Adrenal gland (tissue), 9 donors: ENCODE measurements at regions not wholly inside any gene's neighbourhood (a gene's known extent, or its start where the extent isn't known, plus 50 kb on each side); places are given as distances from the start of the nearest gene placed in this dataset.

Experiments
- DNase-seq, 7 donors: peaks; one replicate each; pipeline ENCODE4 v3.0.0-alpha.2; 2019 to 2020
- H3K27ac ChIP-seq, 5 donors: fragments of 200-600 bp; sonication (generic) in 4 of 5; 1 replicate in 3 of 5; 2 replicates in 2 of 5; pipeline versions ENCODE4 v1.5.1 to v1.8.0; 2016 to 2020; ENCODE audit warnings: mild to moderate bottlenecking in 1 of 5
- H3K27me3 ChIP-seq: fragments of 200-600 bp; 2 replicates; pipeline ENCODE4 v1.8.0; 2021
- H3K36me3 ChIP-seq, 2 donors: fragments of 200-600 bp; replicated peaks in 1 of 2; 1 replicate in 1 of 2; 2 replicates in 1 of 2; pipeline versions ENCODE4 v1.5.1 to v1.8.0; 2018 to 2022
- H3K4me1 ChIP-seq, 2 donors: fragments of 200-600 bp; replicated peaks in 1 of 2; 1 replicate in 1 of 2; 2 replicates in 1 of 2; pipeline versions ENCODE4 v1.5.1 to v1.8.0; 2018 to 2021
- H3K4me3 ChIP-seq, 4 donors: fragments of 200-600 bp; sonication (generic) in 3 of 4; one replicate each; pipeline ENCODE4 v1.5.1; 2016 to 2018
- H3K9me3 ChIP-seq, 3 donors: fragments of 200-600 bp; sonication (generic) in 1 of 3; replicated peaks in 1 of 3; 1 replicate in 2 of 3; 2 replicates in 1 of 3; pipeline versions ENCODE4 v1.5.1 to v1.8.0; 2016 to 2021
- POLR2A ChIP-seq, 2 donors: fragments of 450-650 bp; IDR thresholded peaks; one replicate each; pipeline ENCODE4 v1.6.1; 2017; ENCODE audit warnings: antibody characterized with exemption in 2 of 2, mild to moderate bottlenecking in 2 of 2, moderate library complexity in 1 of 2
- WGBS, 4 donors: extraction: QIAGEN DNeasy Blood & Tissue Kit in 2 of 4; methylation state at CpG; one replicate each; pipeline versions ENCODE4 v1.1.5 to v1.1.7; 2013 to 2017; 5-methylcytosine and 5-hydroxymethylcytosine counted together
- intact Hi-C, 2 donors: fragments of 100-400 bp; cut with DNase I; formaldehyde crosslinking; loops; one replicate each; pipeline versions ENCODE4 v1.14.1 to v1.15.0; 2022 to 2023
- TF ChIP-seq, protein P1 (sequence below), 6 experiments: fragments of 450-650 bp in 4 of 6; fragments of 200-600 bp in 2 of 6; sonication (generic) in 1 of 6; IDR thresholded peaks; 1 replicate in 5 of 6; 2 replicates in 1 of 6; pipeline versions ENCODE4 v1.5.1 to v1.8.0; 2016 to 2021; ENCODE audit warnings: antibody characterized with exemption in 6 of 6, mild to moderate bottlenecking in 2 of 6, moderate library complexity in 1 of 6
- donor health status: healthy with polysubstance abuse.
- donor health status: Bipolar disorder and iron deficiency.
- donor health status: DM: yes; HTN: yes; CAD: no.
- donor health status: DM: no; HTN: no; CAD: no.
- donor health status: DM: no; HTN: no; CAD: no.

DNA sequence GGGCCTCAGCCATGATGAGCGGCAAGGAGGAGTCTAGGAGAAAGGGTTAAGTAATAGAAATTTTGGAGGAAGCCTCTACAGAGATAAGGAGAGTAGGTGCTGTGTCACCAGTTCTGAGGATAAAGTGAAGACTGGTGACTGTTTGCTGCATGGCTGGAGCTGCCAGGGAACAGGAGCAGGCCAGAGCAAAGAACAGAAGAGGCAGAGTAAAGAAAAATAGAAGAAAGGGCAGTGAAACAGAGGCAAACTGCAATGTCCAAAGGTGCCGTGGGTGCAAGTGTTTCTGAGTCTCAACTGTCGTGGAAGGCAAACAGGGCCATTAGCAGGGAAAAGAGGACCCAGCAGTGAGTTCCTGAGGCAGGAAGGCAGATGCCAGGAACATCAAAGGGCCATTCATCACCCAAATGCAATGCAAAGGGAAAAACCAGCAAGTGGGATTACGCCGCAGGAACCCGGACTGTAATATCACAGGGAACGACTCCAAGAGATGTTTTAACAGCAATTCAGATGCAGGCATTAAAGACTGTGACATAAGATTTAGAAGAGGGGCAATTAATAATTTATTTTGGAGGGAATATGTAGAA is 318.3 kb downstream of the FOXO1 start:
- no peaks in the 10 kb centered on the region for H3K9me3 ChIP-seq
- WGBS, 4 donors: 82 to 90% (median 84%) methylated on average over 7 of the region's 7 CpGs
- DNase-seq: no peak
- intact Hi-C loops: no loop called here
- H3K27ac ChIP-seq: no peak overlapping the region
- no peak overlapping the region for H3K4me3 ChIP-seq
- H3K4me1 ChIP-seq: peaks cover 12 to 18% of the 10 kb centered on the region in 2 donors
- TF ChIP-seq, protein P1, sequence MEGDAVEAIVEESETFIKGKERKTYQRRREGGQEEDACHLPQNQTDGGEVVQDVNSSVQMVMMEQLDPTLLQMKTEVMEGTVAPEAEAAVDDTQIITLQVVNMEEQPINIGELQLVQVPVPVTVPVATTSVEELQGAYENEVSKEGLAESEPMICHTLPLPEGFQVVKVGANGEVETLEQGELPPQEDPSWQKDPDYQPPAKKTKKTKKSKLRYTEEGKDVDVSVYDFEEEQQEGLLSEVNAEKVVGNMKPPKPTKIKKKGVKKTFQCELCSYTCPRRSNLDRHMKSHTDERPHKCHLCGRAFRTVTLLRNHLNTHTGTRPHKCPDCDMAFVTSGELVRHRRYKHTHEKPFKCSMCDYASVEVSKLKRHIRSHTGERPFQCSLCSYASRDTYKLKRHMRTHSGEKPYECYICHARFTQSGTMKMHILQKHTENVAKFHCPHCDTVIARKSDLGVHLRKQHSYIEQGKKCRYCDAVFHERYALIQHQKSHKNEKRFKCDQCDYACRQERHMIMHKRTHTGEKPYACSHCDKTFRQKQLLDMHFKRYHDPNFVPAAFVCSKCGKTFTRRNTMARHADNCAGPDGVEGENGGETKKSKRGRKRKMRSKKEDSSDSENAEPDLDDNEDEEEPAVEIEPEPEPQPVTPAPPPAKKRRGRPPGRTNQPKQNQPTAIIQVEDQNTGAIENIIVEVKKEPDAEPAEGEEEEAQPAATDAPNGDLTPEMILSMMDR (IDR thresholded peaks at IDR 0.05): no peak
- no peak for TF ChIP-seq POLR2A (IDR thresholded peaks at IDR 0.05)
- no peaks in the 10 kb centered on the region for H3K27me3 ChIP-seq
- H3K36me3 ChIP-seq: no peaks in the 10 kb centered on the region

DNA sequence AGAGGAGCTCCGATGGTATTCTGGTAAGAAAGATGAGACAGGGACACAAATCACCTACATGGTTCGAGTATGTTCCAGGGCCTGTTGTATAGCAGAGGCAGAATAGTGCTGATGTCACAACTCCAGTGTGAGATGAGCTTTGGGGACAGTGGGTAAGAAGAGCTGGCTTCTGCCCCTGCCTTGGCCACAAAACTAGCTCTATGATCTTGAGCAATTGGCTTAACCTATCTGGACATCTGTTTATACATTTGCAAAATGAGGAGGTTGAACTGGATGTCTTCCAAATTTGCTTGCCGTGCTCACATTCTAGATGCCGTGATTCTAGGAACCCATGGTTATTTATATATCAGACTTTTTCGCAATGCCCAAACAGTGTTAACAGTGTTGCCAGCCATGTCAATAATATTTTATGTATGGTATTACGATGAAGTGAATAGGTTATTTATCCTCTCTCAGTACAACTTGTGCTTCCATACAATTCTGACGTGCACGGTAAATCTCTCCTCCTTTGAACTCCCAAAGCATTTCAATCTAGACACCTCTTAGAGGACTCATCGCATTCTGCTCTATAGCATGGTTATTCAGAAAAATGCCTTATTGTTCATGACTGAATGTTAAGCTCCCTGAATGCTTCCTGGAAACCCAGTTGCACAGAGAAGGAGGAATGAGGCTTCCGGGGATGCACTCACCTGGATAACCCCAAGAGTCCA is 316.0 kb downstream of the FOXO1 start:
- TF ChIP-seq, protein P1 (IDR thresholded peaks at IDR 0.05): no peak
- no peak for TF ChIP-seq POLR2A (IDR thresholded peaks at IDR 0.05)
- DNase-seq: no peak
- no peaks in the 10 kb centered on the region for H3K27me3 ChIP-seq
- H3K36me3 ChIP-seq: no peaks in the 10 kb centered on the region
- intact Hi-C loops: no loop called here
- 89% methylated on average over 10 of the region's 10 CpGs for WGBS, 4 donors
- H3K9me3 ChIP-seq: no peaks in the 10 kb centered on the region
- peaks cover 12 to 18% of the 10 kb centered on the region in 2 donors for H3K4me1 ChIP-seq
- H3K4me3 ChIP-seq: no peak overlapping the region
- no peak overlapping the region for H3K27ac ChIP-seq

DNA sequence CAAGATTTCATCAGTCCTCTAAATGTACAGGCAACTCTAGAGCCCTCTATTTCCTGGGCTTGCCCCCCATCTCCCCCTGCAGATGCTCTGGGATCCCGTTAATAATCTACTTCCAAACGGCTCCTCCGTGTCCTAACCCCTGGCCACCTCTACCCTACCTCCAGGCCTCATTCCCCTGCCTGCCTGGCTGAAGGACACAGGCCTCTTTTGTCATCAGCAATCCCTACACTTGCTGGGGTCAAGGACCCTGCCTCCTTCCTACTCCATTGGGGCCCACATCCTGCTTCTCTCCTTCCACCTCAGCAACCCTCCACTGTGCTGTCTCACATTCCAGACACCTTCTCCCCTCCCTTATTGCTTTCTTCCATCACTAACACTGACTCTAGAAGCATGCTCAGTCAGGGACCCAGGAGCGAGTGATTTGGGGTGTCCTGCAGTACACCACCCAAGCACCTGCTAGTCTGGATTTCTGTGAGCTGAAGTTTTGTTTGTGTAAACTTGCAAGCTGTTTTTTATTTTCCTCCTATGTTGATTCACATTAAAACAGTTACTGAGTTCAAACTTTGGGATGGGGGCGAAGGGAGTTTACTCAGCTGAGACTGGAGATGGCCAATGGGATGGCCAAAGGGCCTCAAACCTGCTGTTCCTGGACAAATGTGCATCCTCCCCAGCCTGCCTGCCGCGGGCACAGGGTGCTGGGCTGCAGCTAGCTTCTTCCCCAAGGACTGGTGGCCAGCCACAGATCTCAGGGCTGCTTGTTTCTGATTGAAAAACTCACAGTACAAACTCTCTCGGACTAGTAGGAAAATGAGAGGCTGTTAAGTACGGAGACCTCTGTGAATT is 314.7 kb downstream of the FOXO1 start:
- Histone ChIP-seq H3K27me3 (no peaks in the 10 kb centered on the region), H3K36me3 (no peaks in the 10 kb centered on the region), H3K4me3 (no peak overlapping the region), H3K27ac (peak overlapping the region in 4 of 5 donors; percentile 14 to 83 (median 56)), H3K4me1 (peaks cover 12 to 18% of the 10 kb centered on the region in 2 donors), H3K9me3 (no peaks in the 10 kb centered on the region)
- TF ChIP-seq, protein P1 (IDR thresholded peaks at IDR 0.05): no peak
- no peak for TF ChIP-seq POLR2A (IDR thresholded peaks at IDR 0.05)
- WGBS, 4 donors: 69 to 81% (median 75%) methylated on average over 7 to 9 of the region's 9 CpGs
- intact Hi-C loops: no loop called here
- DNase-seq: no peak

DNA sequence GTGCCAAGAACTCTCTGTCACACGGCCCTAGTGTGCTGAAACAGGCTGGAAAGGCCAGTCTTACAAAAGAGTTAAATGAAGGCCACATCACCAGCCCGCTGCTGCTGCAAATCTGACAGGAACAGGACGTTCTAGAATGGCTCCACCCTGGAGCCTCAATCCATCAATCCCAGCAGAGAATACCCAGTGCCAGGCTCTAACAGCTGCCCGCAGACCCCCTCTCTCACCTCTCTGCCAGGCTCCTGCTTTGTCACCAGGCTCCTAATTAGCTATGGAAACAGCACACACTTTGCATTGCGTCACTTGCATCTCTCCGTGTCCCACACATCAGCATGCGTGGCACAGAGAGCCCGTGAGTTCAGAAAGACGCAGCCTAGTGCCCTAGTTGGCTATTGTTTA is 314.1 kb downstream of the FOXO1 start:
- no peaks in the 10 kb centered on the region for H3K27me3 ChIP-seq
- no peaks in the 10 kb centered on the region for H3K36me3 ChIP-seq
- intact Hi-C loops: no loop called here
- peak overlapping the region in 4 of 5 donors; percentile 14 to 83 (median 56) for H3K27ac ChIP-seq
- no peaks in the 10 kb centered on the region for H3K9me3 ChIP-seq
- H3K4me3 ChIP-seq: no peak overlapping the region
- H3K4me1 ChIP-seq: peaks cover 12 to 18% of the 10 kb centered on the region in 2 donors
- DNase-seq: peak; percentile 29 to 92 (median 65)
- no peak for TF ChIP-seq POLR2A (IDR thresholded peaks at IDR 0.05)
- TF ChIP-seq, protein P1 (IDR thresholded peaks at IDR 0.05): no peak
- WGBS, 4 donors: 35 to 48% (median 48%) methylated on average over 8 to 9 of the region's 9 CpGs
